Endodermal cell (in vitro differentiated cells): ENCODE measurements at regions not wholly inside any gene's neighbourhood (a gene's known extent, or its start where the extent isn't known, plus 50 kb on each side); places are given as distances from the start of the nearest gene placed in this dataset.

Source experiments
- DNase-seq: peaks from one replicate; pipeline ENCODE4 v3.0.0-alpha.2; 2017
- H3K27ac ChIP-seq: 2 replicates; pipeline ENCODE4 v1.5.1; 2013; ENCODE audit warnings: mild to moderate bottlenecking, low read depth, low read length, moderate library complexity
- H3K27me3 ChIP-seq: 2 replicates; pipeline ENCODE4 v1.6.1; 2013; ENCODE audit warnings: mild to moderate bottlenecking, low read length, moderate library complexity; ENCODE audit not compliant: insufficient read depth, control insufficient read depth, poor library complexity, severe bottlenecking
- H3K36me3 ChIP-seq: 2 replicates; pipeline ENCODE4 v1.7.0; 2013; ENCODE audit warnings: mild to moderate bottlenecking, low read length, moderate library complexity; ENCODE audit not compliant: control insufficient read depth, insufficient read depth
- H3K4me1 ChIP-seq: one replicate; pipeline ENCODE4 v1.7.0; 2013; ENCODE audit warnings: low read length; ENCODE audit not compliant: control insufficient read depth, insufficient read depth
- H3K4me3 ChIP-seq: 2 replicates; pipeline ENCODE4 v1.5.1; 2013; ENCODE audit warnings: mild to moderate bottlenecking, low read length, moderate library complexity
- H3K9ac ChIP-seq: 2 replicates; pipeline ENCODE4 v1.6.1; 2013; ENCODE audit warnings: mild to moderate bottlenecking, low read length, moderate library complexity; ENCODE audit not compliant: poor library complexity, severe bottlenecking; ENCODE audit errors: extremely low read depth
- H3K9me3 ChIP-seq: 2 replicates; pipeline ENCODE4 v1.6.1; 2013; ENCODE audit warnings: mild to moderate bottlenecking, low read length, moderate library complexity; ENCODE audit not compliant: control insufficient read depth
- H3K27ac Mint-ChIP-seq: 2 replicates; pipeline ENCODE4 v1.8.0; 2020; ENCODE audit warnings: mixed read lengths
- H3K27me3 Mint-ChIP-seq: 2 replicates; pipeline ENCODE4 v1.8.0; 2021; ENCODE audit warnings: mild to moderate bottlenecking, mixed read lengths; ENCODE audit not compliant: insufficient read depth
- H3K36me3 Mint-ChIP-seq: 2 replicates; pipeline ENCODE4 v1.8.0; 2020; ENCODE audit warnings: low read depth, mixed read lengths
- H3K4me1 Mint-ChIP-seq: 2 replicates; pipeline ENCODE4 v1.8.0; 2020; ENCODE audit warnings: mixed read lengths
- H3K4me3 Mint-ChIP-seq: 2 replicates; pipeline ENCODE4 v1.8.0; 2020; ENCODE audit warnings: mild to moderate bottlenecking, moderate library complexity, mixed read lengths
- H3K9me3 Mint-ChIP-seq: 2 replicates; pipeline ENCODE4 v1.8.0; 2020; ENCODE audit warnings: mild to moderate bottlenecking, mixed read lengths
- WGBS, 2 experiments: methylation state at CpG; one replicate each; pipeline versions ENCODE4 v1.1.5 to v1.1.7; 2013; ENCODE audit warnings: missing lambda C conversion rate in 2 of 2, mixed read lengths in 1 of 2; ENCODE audit not compliant: insufficient coverage in 1 of 2, insufficient read length in 1 of 2; 5-methylcytosine and 5-hydroxymethylcytosine counted together
- TF ChIP-seq, protein P1 (sequence below): fragments of 200-600 bp; sonication (generic); conservative IDR thresholded peaks from 2 replicates; pipeline ENCODE4 v1.5.0; 2021; ENCODE audit warnings: antibody characterized with exemption, mild to moderate bottlenecking

DNA sequence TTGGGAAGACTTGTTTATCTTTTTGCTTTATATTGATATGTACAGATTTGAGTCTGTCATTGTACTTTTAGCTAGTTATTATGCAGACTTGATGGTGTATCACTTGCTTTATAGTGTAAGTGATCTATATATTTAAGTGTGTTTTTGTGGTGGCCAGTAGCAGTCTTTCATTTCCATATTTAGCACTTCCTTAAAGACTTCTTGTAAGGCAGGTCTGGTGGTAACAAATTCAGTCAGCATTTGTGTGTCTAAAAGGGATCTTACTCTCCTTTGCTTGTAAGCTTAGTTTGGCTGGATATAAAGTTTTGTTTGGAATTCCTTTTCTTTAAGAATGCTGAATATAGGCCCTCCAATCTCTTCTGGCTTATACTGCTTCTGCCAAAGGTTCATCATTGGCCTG lies 322.5 kb upstream of the EPHA6 start:
- H3K9me3 Mint-ChIP-seq = no peaks in the 10 kb centered on the region
- TF ChIP-seq, protein P1, sequence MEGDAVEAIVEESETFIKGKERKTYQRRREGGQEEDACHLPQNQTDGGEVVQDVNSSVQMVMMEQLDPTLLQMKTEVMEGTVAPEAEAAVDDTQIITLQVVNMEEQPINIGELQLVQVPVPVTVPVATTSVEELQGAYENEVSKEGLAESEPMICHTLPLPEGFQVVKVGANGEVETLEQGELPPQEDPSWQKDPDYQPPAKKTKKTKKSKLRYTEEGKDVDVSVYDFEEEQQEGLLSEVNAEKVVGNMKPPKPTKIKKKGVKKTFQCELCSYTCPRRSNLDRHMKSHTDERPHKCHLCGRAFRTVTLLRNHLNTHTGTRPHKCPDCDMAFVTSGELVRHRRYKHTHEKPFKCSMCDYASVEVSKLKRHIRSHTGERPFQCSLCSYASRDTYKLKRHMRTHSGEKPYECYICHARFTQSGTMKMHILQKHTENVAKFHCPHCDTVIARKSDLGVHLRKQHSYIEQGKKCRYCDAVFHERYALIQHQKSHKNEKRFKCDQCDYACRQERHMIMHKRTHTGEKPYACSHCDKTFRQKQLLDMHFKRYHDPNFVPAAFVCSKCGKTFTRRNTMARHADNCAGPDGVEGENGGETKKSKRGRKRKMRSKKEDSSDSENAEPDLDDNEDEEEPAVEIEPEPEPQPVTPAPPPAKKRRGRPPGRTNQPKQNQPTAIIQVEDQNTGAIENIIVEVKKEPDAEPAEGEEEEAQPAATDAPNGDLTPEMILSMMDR = no peak
- H3K4me1 Mint-ChIP-seq = no peaks in the 10 kb centered on the region
- H3K9me3 ChIP-seq = no peaks in the 10 kb centered on the region
- no peak overlapping the region for H3K27ac Mint-ChIP-seq
- H3K27ac ChIP-seq = no peak overlapping the region
- DNase-seq = no peak
- no peaks in the 10 kb centered on the region for H3K36me3 Mint-ChIP-seq
- no peaks in the 10 kb centered on the region for H3K27me3 Mint-ChIP-seq
- no peak overlapping the region for H3K4me3 Mint-ChIP-seq
- H3K4me3 ChIP-seq = no peak overlapping the region
- no peaks in the 10 kb centered on the region for H3K36me3 ChIP-seq
- H3K27me3 ChIP-seq = no peaks in the 10 kb centered on the region
- H3K9ac ChIP-seq = no peak overlapping the region
- H3K4me1 ChIP-seq = no peaks in the 10 kb centered on the region

DNA sequence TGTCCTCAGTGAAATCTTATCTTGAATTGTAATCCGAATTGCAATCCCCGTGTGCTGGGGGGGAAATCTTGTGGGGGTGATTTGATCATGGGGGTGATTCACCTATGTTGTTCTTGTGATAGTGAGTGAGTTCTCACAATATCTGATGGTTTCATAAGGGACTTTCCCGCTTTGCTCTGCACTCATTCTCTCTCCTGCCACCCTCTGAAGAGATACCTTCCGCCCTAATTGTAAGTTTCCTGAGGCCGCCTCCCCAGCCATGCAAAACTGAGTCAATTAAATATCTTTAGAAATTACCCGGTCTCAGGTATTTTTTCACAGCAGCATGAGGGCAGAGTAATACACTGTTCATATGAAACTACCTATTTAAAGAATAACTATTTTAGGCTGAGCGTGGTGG lies 304.1 kb upstream of the EPHA6 start:
- H3K36me3 Mint-ChIP-seq = no peaks in the 10 kb centered on the region
- H3K27ac ChIP-seq = no peak overlapping the region
- H3K4me1 Mint-ChIP-seq = no peaks in the 10 kb centered on the region
- no peak overlapping the region for H3K4me3 ChIP-seq
- H3K9me3 Mint-ChIP-seq = no peaks in the 10 kb centered on the region
- DNase-seq = no peak
- H3K27me3 Mint-ChIP-seq = no peaks in the 10 kb centered on the region
- no peak overlapping the region for H3K4me3 Mint-ChIP-seq
- H3K27ac Mint-ChIP-seq = no peak overlapping the region
- H3K9ac ChIP-seq = no peak overlapping the region
- 92% methylated on average over 7 of the region's 7 CpGs; no CpG with 5 or more reads in 1 of the 2 experiments for WGBS, 2 experiments
- H3K36me3 ChIP-seq = no peaks in the 10 kb centered on the region
- H3K27me3 ChIP-seq = no peaks in the 10 kb centered on the region
- no peaks in the 10 kb centered on the region for H3K9me3 ChIP-seq
- H3K4me1 ChIP-seq = no peaks in the 10 kb centered on the region
- TF ChIP-seq, protein P1 = no peak

DNA sequence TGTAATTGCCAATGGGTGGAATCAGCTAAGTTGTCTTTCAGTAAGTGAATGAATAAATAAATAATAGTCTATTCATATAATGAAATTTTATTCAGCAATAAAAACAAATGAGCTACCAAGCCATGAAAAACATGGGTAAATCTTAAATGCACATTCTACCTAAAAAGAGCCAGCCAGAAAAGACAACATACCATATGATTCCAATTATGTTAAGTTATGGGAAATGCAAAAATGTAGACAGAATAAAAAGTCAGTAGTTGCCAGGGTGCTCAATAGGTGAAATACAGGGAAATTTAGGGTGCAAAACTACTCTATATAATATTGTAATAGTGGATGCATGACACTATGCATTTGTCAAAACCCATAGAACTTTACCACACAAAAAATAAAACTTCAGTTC lies 277.2 kb upstream of the EPHA6 start:
- no peaks in the 10 kb centered on the region for H3K4me1 ChIP-seq
- Mint-ChIP-seq H3K4me1 (no peaks in the 10 kb centered on the region), H3K27ac (no peak overlapping the region), H3K9me3 (peaks cover 2% of the 10 kb centered on the region), H3K4me3 (no peak overlapping the region), H3K36me3 (no peaks in the 10 kb centered on the region), H3K27me3 (no peaks in the 10 kb centered on the region)
- H3K27me3 ChIP-seq = no peaks in the 10 kb centered on the region
- TF ChIP-seq, protein P1 = no peak
- no peak overlapping the region for H3K9ac ChIP-seq
- no peak overlapping the region for H3K27ac ChIP-seq
- no peak for DNase-seq
- no peaks in the 10 kb centered on the region for H3K36me3 ChIP-seq
- H3K4me3 ChIP-seq = no peak overlapping the region
- H3K9me3 ChIP-seq = no peaks in the 10 kb centered on the region
